ENCODE measurements at regions not wholly inside any gene's neighbourhood (a gene's known extent, or its start where the extent isn't known, plus 50 kb on each side); places are given as distances from the start of the nearest gene placed in this dataset.

GRCh38 chr1:65493802-65494201, 73.3 kb downstream of the LEPR start:
- ATAC-seq (peak in 6 of 8 donors; percentile 33 to 78 (median 60)), DNase-seq (no peak)
- Histone ChIP-seq H3K27ac (peak overlapping the region in 1 of 10 donors; percentile 52), H3K27me3 (no peaks in the 10 kb centered on the region), H3K4me3 (no peak overlapping the region), H3K36me3 (no peaks in the 10 kb centered on the region), H3K9me3 (no peaks in the 10 kb centered on the region), H3K4me1 (peaks cover 0 to 30% (median 0%) of the 10 kb centered on the region in 9 donors)
- TF ChIP-seq, protein P1, sequence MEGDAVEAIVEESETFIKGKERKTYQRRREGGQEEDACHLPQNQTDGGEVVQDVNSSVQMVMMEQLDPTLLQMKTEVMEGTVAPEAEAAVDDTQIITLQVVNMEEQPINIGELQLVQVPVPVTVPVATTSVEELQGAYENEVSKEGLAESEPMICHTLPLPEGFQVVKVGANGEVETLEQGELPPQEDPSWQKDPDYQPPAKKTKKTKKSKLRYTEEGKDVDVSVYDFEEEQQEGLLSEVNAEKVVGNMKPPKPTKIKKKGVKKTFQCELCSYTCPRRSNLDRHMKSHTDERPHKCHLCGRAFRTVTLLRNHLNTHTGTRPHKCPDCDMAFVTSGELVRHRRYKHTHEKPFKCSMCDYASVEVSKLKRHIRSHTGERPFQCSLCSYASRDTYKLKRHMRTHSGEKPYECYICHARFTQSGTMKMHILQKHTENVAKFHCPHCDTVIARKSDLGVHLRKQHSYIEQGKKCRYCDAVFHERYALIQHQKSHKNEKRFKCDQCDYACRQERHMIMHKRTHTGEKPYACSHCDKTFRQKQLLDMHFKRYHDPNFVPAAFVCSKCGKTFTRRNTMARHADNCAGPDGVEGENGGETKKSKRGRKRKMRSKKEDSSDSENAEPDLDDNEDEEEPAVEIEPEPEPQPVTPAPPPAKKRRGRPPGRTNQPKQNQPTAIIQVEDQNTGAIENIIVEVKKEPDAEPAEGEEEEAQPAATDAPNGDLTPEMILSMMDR (IDR thresholded peaks at IDR 0.05) = no peak
- intact Hi-C loops (cut with DNase I) = no loop called here
- WGBS, 2 donors = 58 to 71% methylated on average over 2 of the region's 2 CpGs

DNA sequence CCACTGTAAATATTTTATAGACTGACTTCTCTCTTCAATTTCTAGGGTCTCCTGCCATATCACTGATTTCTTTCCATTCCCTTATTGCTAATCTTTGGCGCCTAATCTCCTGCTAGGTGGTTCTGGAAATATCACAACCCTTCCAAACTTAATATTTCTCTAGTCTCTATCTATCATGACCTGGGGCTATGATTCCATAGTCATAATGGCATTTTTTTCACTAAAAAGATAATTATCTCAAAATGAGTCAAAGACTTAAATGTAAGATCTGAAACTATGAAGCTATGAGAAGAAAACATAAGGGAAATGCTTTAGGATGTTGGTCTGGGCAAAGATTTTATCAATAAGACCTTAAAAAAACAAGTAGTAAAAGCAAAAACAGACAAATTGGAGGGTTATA, 74.2 kb downstream of the LEPR start:
- no peaks in the 10 kb centered on the region for H3K27me3 ChIP-seq
- intact Hi-C loops (cut with DNase I) = no loop called here

DNA sequence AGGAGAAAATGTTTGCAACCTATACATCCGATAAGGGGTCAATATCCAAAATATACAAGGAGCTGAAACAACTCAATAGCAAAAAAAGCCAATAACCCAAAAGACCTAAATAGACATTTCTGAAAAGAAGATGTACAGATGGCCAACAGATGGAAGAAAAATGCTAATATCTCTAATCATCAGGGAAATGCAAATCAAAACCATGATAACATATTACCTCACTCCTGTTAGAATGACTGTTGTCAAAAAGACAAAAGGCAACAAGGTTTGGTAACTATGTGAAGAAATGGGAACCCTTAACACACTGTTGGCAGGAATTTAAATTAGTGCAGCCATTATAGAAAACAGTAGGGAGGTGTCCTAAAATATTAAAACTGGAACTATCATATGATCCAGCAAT, 74.7 kb downstream of the LEPR start:
- WGBS, 2 donors = 97 to 98% methylated on average over 1 of the region's 1 CpG
- no peaks in the 10 kb centered on the region for H3K9me3 ChIP-seq
- TF ChIP-seq, protein P1 (IDR thresholded peaks at IDR 0.05) = no peak
- peaks cover 0 to 30% (median 0%) of the 10 kb centered on the region in 9 donors for H3K4me1 ChIP-seq
- no peaks in the 10 kb centered on the region for H3K36me3 ChIP-seq
- intact Hi-C loops (cut with DNase I) = no loop called here
- H3K27me3 ChIP-seq = no peaks in the 10 kb centered on the region
- no peak overlapping the region for H3K4me3 ChIP-seq
- no peak overlapping the region for H3K27ac ChIP-seq
- no peak for ATAC-seq
- no peak for DNase-seq

More for the DNA sequence above, 74.2 kb downstream of the LEPR start:
- ATAC-seq = no peak
- WGBS, 2 donors = 94 to 100% methylated on average over 1 of the region's 1 CpG
- H3K27ac ChIP-seq = no peak overlapping the region
- TF ChIP-seq, protein P1 (IDR thresholded peaks at IDR 0.05) = no peak
- no peaks in the 10 kb centered on the region for H3K9me3 ChIP-seq
- H3K4me1 ChIP-seq = peaks cover 0 to 30% (median 0%) of the 10 kb centered on the region in 9 donors
- no peak for DNase-seq
- no peak overlapping the region for H3K4me3 ChIP-seq
- H3K36me3 ChIP-seq = no peaks in the 10 kb centered on the region

GRCh38 chr1:65497256-65497830, 76.9 kb downstream of the LEPR start:
- DNase-seq (no peak), ATAC-seq (no peak)
- no peaks in the 10 kb centered on the region for H3K36me3 ChIP-seq
- H3K27ac ChIP-seq = no peak overlapping the region
- TF ChIP-seq, protein P1 (IDR thresholded peaks at IDR 0.05) = no peak
- no peaks in the 10 kb centered on the region for H3K9me3 ChIP-seq
- H3K4me3 ChIP-seq = no peak overlapping the region
- H3K27me3 ChIP-seq = no peaks in the 10 kb centered on the region
- 39 to 48% methylated on average over 2 of the region's 2 CpGs for WGBS, 2 donors
- peaks cover 0 to 21% (median 0%) of the 10 kb centered on the region in 9 donors for H3K4me1 ChIP-seq
- intact Hi-C loops (cut with DNase I) = no loop called here

Measured in heart right ventricle (tissue), 16 donors.